ENCODE measurements at regions not wholly inside any gene's neighbourhood (a gene's known extent, or its start where the extent isn't known, plus 50 kb on each side); places are given as distances from the start of the nearest gene placed in this dataset.

- DNase-seq (ENCODE audit: extremely low read depth in 1 of 11, low read depth in 9 of 11, low spot score in 4 of 11): no peak
These were observed 463.3 kb downstream of the SOX6 start for GRCh38 chr11:15893080-15893492.

DNA sequence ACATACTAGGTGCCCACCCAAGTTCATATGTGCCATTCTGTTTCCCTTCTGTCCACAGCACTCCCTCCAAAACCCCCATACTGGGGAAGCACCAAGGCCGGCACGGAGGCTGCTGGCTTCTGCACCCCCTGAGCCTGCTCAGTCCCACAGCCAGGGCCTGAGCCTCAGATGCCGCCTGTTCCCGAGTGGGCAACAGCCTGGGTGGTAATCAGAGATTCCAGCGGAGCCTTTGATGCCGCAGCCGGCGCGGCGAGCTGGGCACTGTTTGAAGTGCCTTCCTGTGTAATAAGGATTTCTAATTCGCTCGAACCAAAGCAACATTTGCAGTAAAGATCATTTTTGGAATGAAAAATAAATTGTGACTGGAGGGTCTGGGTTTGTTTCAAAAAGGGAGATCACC, 460.3 kb downstream of the SOX6 start:
- DNase-seq (ENCODE audit: extremely low read depth in 1 of 11, low read depth in 9 of 11, low spot score in 4 of 11): no peak

DNA sequence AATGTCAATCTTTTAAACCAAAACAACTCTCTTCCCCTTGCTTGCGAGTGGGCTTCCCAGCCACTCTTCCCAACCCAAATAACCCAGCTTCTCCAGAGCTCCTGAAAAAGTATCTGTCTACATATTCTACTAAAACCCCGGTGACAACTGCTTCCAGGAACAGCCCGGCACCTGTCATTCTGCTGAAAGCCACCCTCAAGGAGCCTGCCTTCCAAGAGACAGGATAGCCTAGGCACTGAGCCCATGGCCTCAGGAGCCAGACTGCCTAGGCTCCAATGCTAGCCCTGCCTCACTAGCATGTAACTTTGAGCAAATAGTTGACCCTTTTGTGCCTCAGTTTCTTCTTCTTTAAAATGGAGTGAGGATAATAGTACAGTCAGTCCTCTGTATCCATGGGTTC, 459.8 kb downstream of the SOX6 start:
- DNase-seq (ENCODE audit: extremely low read depth in 1 of 11, low read depth in 9 of 11, low spot score in 4 of 11): no peak

DNA sequence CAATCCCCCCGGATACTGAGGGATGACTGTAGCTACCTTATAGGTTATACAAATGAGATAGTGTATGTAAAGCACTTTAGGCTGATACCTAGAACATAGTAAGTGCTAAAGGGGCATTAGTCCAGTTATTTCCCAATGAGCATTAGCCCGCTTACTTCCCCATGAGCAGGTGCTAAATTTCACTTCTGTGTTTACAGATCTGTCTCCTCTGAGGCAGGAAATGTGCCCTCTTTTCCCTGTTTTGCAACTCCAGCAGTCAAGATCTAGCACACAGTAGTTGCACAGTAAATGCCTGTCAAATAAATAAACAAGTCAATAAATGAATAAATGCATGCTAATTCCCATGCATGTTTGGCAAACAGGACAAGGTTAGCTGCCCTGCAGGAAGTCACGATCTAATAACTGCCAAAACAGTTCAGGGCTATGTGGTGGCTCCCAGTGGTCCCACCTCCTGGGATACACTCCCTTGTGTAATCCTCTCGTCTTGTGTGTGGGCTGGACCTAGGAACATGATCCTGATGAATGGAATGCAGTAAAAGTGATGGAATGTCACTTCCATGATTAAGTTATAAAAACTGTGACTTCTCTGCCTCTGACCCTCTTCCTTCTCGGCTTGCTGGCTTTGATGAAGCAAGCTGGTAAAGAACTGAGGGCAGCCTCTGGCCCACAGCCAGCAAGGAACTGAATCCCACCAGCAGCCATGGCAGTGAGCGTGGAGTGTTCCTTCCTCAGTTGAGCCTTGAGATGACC, 459.0 kb downstream of the SOX6 start:
- DNase-seq (ENCODE audit: extremely low read depth in 1 of 11, low read depth in 9 of 11, low spot score in 4 of 11): peak in 5 of 11 donors; percentile 40 to 67 (median 61)

- no peak for DNase-seq (ENCODE audit: extremely low read depth in 1 of 11, low read depth in 9 of 11, low spot score in 4 of 11)
These were observed 455.3 kb downstream of the SOX6 start for GRCh38 chr11:15901054-15901453.

DNA sequence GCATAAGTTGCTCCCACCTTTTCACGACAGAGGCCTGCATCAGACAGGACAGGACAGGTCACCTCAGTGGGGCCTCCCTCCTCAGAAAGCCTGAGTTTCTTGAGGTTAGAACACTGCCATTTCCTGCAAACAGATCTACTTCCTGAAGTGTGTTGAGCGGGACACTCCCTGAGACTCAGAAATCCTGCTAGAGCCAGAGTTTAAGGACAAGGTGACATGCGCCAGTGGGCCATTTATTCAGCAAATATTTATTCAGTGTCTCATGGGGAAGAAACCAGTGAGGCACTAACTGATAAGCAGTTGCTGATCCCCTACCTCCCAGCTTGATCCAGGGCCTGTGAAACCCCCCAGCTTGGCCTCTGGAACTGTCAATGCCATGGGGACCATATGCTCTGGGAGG, 454.6 kb downstream of the SOX6 start:
- no peak for DNase-seq (ENCODE audit: extremely low read depth in 1 of 11, low read depth in 9 of 11, low spot score in 4 of 11)

DNA sequence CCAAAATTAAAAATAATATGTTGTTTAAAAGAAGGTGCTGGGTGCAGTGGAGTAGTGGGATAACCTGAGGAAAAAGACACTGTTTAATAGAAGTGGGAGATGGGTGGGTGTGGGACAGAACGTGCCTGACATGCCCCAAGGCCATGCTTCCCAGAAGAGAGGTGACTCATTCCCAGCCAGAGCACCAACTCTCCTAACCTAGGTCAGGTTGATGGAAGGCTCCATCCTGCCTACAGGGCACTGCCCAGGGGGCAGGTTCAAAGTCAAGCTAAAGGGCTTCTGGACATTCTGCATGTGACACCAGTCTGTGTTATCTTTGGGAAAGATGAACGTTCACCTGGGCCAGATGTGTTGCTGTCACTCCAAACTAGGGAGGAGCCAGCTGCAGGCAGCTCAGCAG, 453.1 kb downstream of the SOX6 start:
- DNase-seq (ENCODE audit: extremely low read depth in 1 of 11, low read depth in 9 of 11, low spot score in 4 of 11): no peak

GRCh38 chr11:15905366-15906104, 450.8 kb downstream of the SOX6 start:
- DNase-seq (ENCODE audit: extremely low read depth in 1 of 11, low read depth in 9 of 11, low spot score in 4 of 11): no peak

DNA sequence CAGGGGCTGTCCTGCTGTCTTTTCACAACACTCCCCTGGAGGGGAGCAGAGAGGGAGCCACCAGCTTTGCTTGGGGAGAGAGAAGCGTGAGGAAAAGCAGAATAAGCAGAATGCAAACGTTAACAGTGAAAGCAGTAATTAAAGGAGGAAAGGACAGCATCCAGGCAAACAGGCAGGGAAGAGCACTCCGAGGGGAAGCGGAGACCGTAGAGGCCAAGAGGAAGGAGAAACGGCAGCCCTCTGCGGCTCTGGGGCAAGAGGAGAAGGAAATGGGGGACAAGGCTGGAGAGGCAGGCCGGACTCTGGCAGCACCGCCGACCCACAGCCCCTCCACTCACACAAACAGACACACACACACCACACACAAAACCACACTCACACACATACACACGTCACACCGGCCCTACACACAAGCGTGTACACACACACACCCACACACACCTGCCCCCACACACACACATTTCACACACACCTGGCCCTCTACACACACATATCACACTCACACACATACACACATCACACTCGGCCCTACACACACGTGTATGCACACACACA, 449.8 kb downstream of the SOX6 start:
- DNase-seq (ENCODE audit: extremely low read depth in 1 of 11, low read depth in 9 of 11, low spot score in 4 of 11): no peak

DNA sequence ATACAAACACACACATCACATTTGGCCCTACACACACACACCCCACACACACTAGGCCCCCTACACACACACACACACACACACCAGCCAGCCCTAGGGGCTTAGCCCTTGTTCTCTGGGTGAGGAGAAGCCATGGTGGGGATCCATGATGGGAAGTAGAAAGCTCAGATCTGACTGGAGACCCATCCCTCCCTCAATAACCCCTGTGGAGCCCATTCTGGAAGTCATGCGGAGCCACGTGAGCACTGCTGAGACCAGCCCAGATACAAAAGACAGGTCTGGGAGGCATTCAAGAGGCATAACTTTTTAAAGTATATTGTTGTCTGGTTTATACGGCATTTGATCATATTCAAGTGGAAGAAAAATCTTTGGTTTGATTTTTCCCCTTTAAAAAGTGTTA, 448.5 kb downstream of the SOX6 start:
- no peak for DNase-seq (ENCODE audit: extremely low read depth in 1 of 11, low read depth in 9 of 11, low spot score in 4 of 11)

- no peak for DNase-seq (ENCODE audit: extremely low read depth in 1 of 11, low read depth in 9 of 11, low spot score in 4 of 11)
These were observed 446.3 kb downstream of the SOX6 start for GRCh38 chr11:15909937-15910598.

- no peak for DNase-seq (ENCODE audit: extremely low read depth in 1 of 11, low read depth in 9 of 11, low spot score in 4 of 11)
These were observed 445.6 kb downstream of the SOX6 start for GRCh38 chr11:15910761-15911160.

DNA sequence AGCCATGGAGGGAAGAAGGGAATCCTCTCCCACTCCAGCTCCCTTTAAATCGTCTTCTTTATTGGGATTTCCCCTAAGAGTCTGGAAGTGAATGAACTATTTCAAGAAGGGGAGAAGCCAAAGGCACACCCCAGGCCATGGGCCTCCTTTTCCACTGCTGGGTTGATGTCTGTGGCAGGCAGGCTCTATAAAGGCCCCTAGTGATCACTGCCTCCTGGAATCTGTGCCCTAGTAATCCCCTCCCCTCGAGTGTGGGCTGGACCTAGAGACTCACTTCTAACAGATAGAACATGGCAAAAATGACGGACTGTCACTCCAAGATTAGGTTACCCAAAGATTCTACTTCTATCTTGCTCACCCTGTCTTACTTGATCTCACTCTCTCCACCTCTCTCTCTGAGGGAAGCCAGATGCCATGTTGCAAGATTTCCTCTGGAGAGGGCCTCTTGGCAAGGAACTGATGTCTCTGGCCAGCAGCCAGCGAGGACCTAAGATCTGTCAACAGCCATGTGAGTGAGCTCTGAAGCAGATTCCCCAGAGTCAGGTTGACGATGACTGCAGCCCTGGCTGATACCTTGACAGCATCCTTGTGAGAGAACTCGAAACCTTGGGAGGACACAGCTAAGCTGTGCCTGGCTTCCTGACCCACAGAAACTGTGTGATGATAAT, 444.8 kb downstream of the SOX6 start:
- DNase-seq (ENCODE audit: extremely low read depth in 1 of 11, low read depth in 9 of 11, low spot score in 4 of 11): no peak

GRCh38 chr11:15912291-15912690, 444.1 kb downstream of the SOX6 start:
- DNase-seq (ENCODE audit: extremely low read depth in 1 of 11, low read depth in 9 of 11, low spot score in 4 of 11): no peak

DNA sequence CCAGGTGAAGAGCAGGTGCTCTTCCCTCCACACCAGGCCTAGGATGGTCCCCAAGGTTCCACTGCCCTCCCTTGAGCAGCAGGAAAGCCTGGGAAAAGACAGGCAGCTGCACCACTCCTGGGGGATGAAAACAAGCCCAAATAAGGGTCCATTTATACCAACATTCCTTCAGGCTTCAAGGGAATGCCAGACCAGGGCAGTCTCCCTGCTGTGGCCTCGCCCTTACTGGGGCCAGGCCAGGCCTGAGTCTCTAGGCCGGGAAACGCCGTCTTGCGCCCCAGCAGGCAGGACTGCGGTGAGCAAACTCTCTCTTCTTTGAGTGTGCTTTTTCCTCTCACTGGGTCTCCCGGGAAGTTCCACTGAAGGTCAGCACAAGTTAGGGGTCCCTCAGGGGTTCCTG, 443.5 kb downstream of the SOX6 start:
- DNase-seq (ENCODE audit: extremely low read depth in 1 of 11, low read depth in 9 of 11, low spot score in 4 of 11): no peak

- no peak for DNase-seq (ENCODE audit: extremely low read depth in 1 of 11, low read depth in 9 of 11, low spot score in 4 of 11)
These were observed 443.1 kb downstream of the SOX6 start for GRCh38 chr11:15913261-15913660.
